ENCODE measurements at regions not wholly inside any gene's neighbourhood (a gene's known extent, or its start where the extent isn't known, plus 50 kb on each side); places are given as distances from the start of the nearest gene placed in this dataset.

- Histone ChIP-seq H2AFZ (ENCODE audit: low read length) (no peak overlapping the region), H3K4me1 (ENCODE audit: insufficient read depth, low read length) (no peaks in the 10 kb centered on the region), H3K27me3 (ENCODE audit: insufficient read depth, low read length) (no peaks in the 10 kb centered on the region), H3K4me2 (ENCODE audit: insufficient read depth, low read length) (no peak overlapping the region), H4K20me1 (ENCODE audit: insufficient read depth, low read length) (no peaks in the 10 kb centered on the region), H3K4me3 (ENCODE audit: insufficient read depth, low read length) (no peak overlapping the region), H3K79me2 (ENCODE audit: insufficient read depth, low read length) (no peaks in the 10 kb centered on the region), H3K9me3 (ENCODE audit: low read depth, low read length) (peaks cover 2% of the 10 kb centered on the region), H3K36me3 (ENCODE audit: insufficient read depth, low read length) (no peaks in the 10 kb centered on the region), H3K27ac (ENCODE audit: low read depth, low read length) (no peak overlapping the region)
- TF ChIP-seq CTCF (IDR thresholded peaks at IDR 0.05; ENCODE audit: extremely low read depth, low read depth, low read length), result no peak
- DNase-seq (ENCODE audit: insufficient read length, low spot score, missing footprints), result no peak
These were observed 1620.6 kb upstream of the MIR17HG start for GRCh38 chr13:89726690-89727435.

GRCh38 chr13:89733829-89734228, 1613.7 kb upstream of the MIR17HG start:
- no peak for TF ChIP-seq CTCF (IDR thresholded peaks at IDR 0.05; ENCODE audit: extremely low read depth, low read depth, low read length)
- no peak overlapping the region for H3K4me2 ChIP-seq (ENCODE audit: insufficient read depth, low read length)

GRCh38 chr13:89737051-89737450, 1610.4 kb upstream of the MIR17HG start:
- Histone ChIP-seq H3K27ac (ENCODE audit: low read depth, low read length) (no peak overlapping the region), H3K36me3 (ENCODE audit: insufficient read depth, low read length) (no peaks in the 10 kb centered on the region), H2AFZ (ENCODE audit: low read length) (no peak overlapping the region), H3K4me2 (ENCODE audit: insufficient read depth, low read length) (no peak overlapping the region), H3K4me1 (ENCODE audit: insufficient read depth, low read length) (no peaks in the 10 kb centered on the region), H3K9me3 (ENCODE audit: low read depth, low read length) (no peaks in the 10 kb centered on the region), H4K20me1 (ENCODE audit: insufficient read depth, low read length) (no peaks in the 10 kb centered on the region), H3K79me2 (ENCODE audit: insufficient read depth, low read length) (no peaks in the 10 kb centered on the region), H3K27me3 (ENCODE audit: insufficient read depth, low read length) (no peaks in the 10 kb centered on the region), H3K4me3 (ENCODE audit: insufficient read depth, low read length) (no peak overlapping the region)
- no peak for TF ChIP-seq CTCF (IDR thresholded peaks at IDR 0.05; ENCODE audit: extremely low read depth, low read depth, low read length)
- DNase-seq (ENCODE audit: insufficient read length, low spot score, missing footprints), result no peak

More at GRCh38 chr13:89733829-89734228, 1613.7 kb upstream of the MIR17HG start:
- no peaks in the 10 kb centered on the region for H4K20me1 ChIP-seq (ENCODE audit: insufficient read depth, low read length)
- H3K4me1 ChIP-seq (ENCODE audit: insufficient read depth, low read length), result no peaks in the 10 kb centered on the region
- no peaks in the 10 kb centered on the region for H3K27me3 ChIP-seq (ENCODE audit: insufficient read depth, low read length)
- no peaks in the 10 kb centered on the region for H3K36me3 ChIP-seq (ENCODE audit: insufficient read depth, low read length)
- no peak for DNase-seq (ENCODE audit: insufficient read length, low spot score, missing footprints)
- H3K4me3 ChIP-seq (ENCODE audit: insufficient read depth, low read length), result no peak overlapping the region
- no peaks in the 10 kb centered on the region for H3K9me3 ChIP-seq (ENCODE audit: low read depth, low read length)
- H2AFZ ChIP-seq (ENCODE audit: low read length), result no peak overlapping the region
- no peaks in the 10 kb centered on the region for H3K79me2 ChIP-seq (ENCODE audit: insufficient read depth, low read length)
- H3K27ac ChIP-seq (ENCODE audit: low read depth, low read length), result no peak overlapping the region

- Histone ChIP-seq H3K4me2 (ENCODE audit: insufficient read depth, low read length) (no peak overlapping the region), H3K79me2 (ENCODE audit: insufficient read depth, low read length) (no peaks in the 10 kb centered on the region), H4K20me1 (ENCODE audit: insufficient read depth, low read length) (no peaks in the 10 kb centered on the region), H3K4me1 (ENCODE audit: insufficient read depth, low read length) (no peaks in the 10 kb centered on the region), H3K27ac (ENCODE audit: low read depth, low read length) (no peak overlapping the region), H3K4me3 (ENCODE audit: insufficient read depth, low read length) (no peak overlapping the region), H3K27me3 (ENCODE audit: insufficient read depth, low read length) (no peaks in the 10 kb centered on the region), H3K9me3 (ENCODE audit: low read depth, low read length) (no peaks in the 10 kb centered on the region), H3K36me3 (ENCODE audit: insufficient read depth, low read length) (no peaks in the 10 kb centered on the region), H2AFZ (ENCODE audit: low read length) (no peak overlapping the region)
- no peak for DNase-seq (ENCODE audit: insufficient read length, low spot score, missing footprints)
- TF ChIP-seq CTCF (IDR thresholded peaks at IDR 0.05; ENCODE audit: extremely low read depth, low read depth, low read length), result no peak
These were observed 1609.4 kb upstream of the MIR17HG start for GRCh38 chr13:89738072-89738471.

Data from osteoblast (primary cell).